Heart left ventricle (tissue), 13 donors: ENCODE measurements at regions not wholly inside any gene's neighbourhood (a gene's known extent, or its start where the extent isn't known, plus 50 kb on each side); places are given as distances from the start of the nearest gene placed in this dataset.

Experiments
- CTCF ChIP-seq, 12 donors: fragments of 200-600 bp; sonication (generic) in 4 of 12; IDR thresholded peaks; one replicate each; pipeline versions ENCODE4 v1.5.0 to v1.8.0; 2018 to 2022; ENCODE audit warnings: antibody characterized with exemption in 12 of 12, mild to moderate bottlenecking in 5 of 12
- POLR2A ChIP-seq, 2 donors: fragments of 450-650 bp; IDR thresholded peaks; one replicate each; pipeline ENCODE4 v1.6.1; 2017; ENCODE audit warnings: antibody characterized with exemption in 2 of 2, mild to moderate bottlenecking in 2 of 2, moderate library complexity in 2 of 2
- donor health status: ischemic (EF 13 %, LVEDD 7.1; RV severe dilation, severe dysfunction).
- donor health status: DM: no; HTN: yes; CAD: no.
- donor health status: DM: no; HTN: no; CAD: no.
- donor health status: ischemic (EF 25% LVEDD 6.9; RV normal size, moderate dysfunction).
- donor health status: ischemic (EF 25% LVEDD 5.7; RV mildly dilated, moderate dysfunction).
- donor health status: ischemic (EF 35%, LVEDD 5.7; RV mildly dilated, moderate dysfunction).
- donor health status: nonischemic (EF 11% LVEDD 7.7; RV severe dilation, severe dysfunction).
- donor health status: DM: yes; HTN: yes; CAD: no.
- donor health status: PGD.
- donor health status: ischemic (EF 29% LVEDD 5.4; RV normal size, mild dysfunction).
- donor health status: nonischemic (EF 23%, LVEDD 6.1; RV moderate dilation, normal function).

GRCh38 chr14:86826661-86827060 lies 1166.3 kb downstream of the GALC start:
- no peak for TF ChIP-seq POLR2A (IDR thresholded peaks at IDR 0.05)
- TF ChIP-seq CTCF (IDR thresholded peaks at IDR 0.05): no peak
